ENCODE measurements at regions not wholly inside any gene's neighbourhood (a gene's known extent, or its start where the extent isn't known, plus 50 kb on each side); places are given as distances from the start of the nearest gene placed in this dataset.

DNA sequence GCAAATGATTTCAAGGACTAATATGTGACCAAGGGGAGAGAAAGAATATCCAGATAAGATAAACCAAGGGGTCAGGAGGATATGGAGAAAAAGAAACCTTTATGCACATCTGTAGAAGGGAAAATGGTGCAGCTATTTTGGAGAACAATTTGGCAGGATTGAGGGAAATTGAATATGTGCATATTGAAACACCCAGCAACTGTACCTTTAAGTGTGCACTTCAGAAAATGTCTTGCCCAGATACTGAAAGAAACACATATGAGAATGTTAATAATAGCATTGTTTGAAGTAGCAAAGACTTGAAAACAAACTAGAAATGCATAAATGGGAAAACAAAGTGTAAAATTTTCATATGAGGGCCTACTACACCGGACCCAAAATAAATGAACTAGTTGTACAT, 599.6 kb downstream of the PSAT1 start:
- TF ChIP-seq POLR2A (IDR thresholded peaks at IDR 0.05) = no peak
- TF ChIP-seq EP300 (IDR thresholded peaks at IDR 0.05) = no peak
- TF ChIP-seq CTCF (IDR thresholded peaks at IDR 0.05) = no peak
- Histone ChIP-seq H3K9me3 (no peaks in the 10 kb centered on the region), H3K36me3 (no peaks in the 10 kb centered on the region), H3K4me3 (no peak overlapping the region), H3K27ac (no peak overlapping the region), H3K4me1 (ENCODE audit: insufficient read depth) (no peaks in the 10 kb centered on the region), H3K27me3 (no peaks in the 10 kb centered on the region)
- WGBS, 3 donors = 90 to 96% (median 96%) methylated on average over 1 of the region's 1 CpG
- no peak for DNase-seq
- intact Hi-C loops (cut with DNase I) = no loop called here

- TF ChIP-seq POLR2A (IDR thresholded peaks at IDR 0.05) = no peak
- TF ChIP-seq CTCF (IDR thresholded peaks at IDR 0.05) = no peak
- TF ChIP-seq EP300 (IDR thresholded peaks at IDR 0.05) = no peak
- Histone ChIP-seq H3K36me3 (no peaks in the 10 kb centered on the region), H3K27me3 (no peaks in the 10 kb centered on the region), H3K4me1 (ENCODE audit: insufficient read depth) (no peaks in the 10 kb centered on the region), H3K27ac (no peak overlapping the region), H3K9me3 (no peaks in the 10 kb centered on the region), H3K4me3 (no peak overlapping the region)
- WGBS, 3 donors = 86 to 92% (median 92%) methylated on average over 1 of the region's 1 CpG
- intact Hi-C loops (cut with DNase I) = no loop called here
- no peak for DNase-seq
Measured at GRCh38 chr9:78898234-78898633, 601.3 kb downstream of the PSAT1 start.

DNA sequence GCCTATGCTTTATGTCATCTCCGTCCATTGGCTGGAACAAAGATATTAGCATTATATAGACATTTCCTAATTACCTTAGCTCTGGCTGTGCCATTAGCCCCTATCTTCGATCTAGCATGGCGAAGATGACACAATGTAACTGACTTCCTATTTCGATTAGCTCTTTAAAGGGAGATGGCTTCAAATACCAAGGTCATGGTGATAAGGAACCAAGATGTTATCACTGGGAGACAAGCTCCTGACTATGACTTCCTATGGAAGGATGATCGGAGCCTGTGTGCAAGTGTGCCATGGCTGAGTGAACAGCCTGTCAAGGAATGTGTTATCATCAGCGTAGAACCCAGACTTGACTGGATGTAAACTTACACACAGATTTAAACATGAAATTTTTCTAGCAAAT, 602.1 kb downstream of the PSAT1 start:
- intact Hi-C loops (cut with DNase I) = no loop called here
- no peak overlapping the region for H3K4me3 ChIP-seq
- WGBS, 3 donors = 90 to 93% (median 93%) methylated on average over 6 of the region's 6 CpGs
- TF ChIP-seq EP300 (IDR thresholded peaks at IDR 0.05) = no peak
- TF ChIP-seq POLR2A (IDR thresholded peaks at IDR 0.05) = no peak
- no peak for TF ChIP-seq CTCF (IDR thresholded peaks at IDR 0.05)
- H3K4me1 ChIP-seq (ENCODE audit: insufficient read depth) = no peaks in the 10 kb centered on the region
- H3K36me3 ChIP-seq = no peaks in the 10 kb centered on the region
- no peak overlapping the region for H3K27ac ChIP-seq
- no peak for DNase-seq
- H3K9me3 ChIP-seq = no peaks in the 10 kb centered on the region
- no peaks in the 10 kb centered on the region for H3K27me3 ChIP-seq

DNA sequence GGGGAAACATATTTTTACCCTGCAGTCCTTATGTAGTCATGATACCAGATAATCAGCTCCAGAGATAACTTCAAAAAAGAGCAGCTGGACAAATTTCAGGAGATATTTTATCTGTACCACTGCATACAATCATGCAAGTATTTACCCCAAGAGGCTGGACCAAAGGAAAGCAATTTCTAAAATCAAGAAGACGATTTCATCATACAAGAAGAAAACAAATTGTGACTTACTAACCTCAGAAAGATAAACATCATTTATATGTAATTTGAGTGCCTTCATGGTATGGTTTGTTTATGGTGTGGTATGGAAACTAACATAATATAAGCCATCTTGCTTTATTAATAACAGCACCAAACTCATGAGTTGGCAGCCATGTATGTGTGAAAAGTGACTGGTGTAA, 603.6 kb downstream of the PSAT1 start:
- no peak for DNase-seq
- H3K27ac ChIP-seq = no peak overlapping the region
- H3K27me3 ChIP-seq = no peaks in the 10 kb centered on the region
- no peaks in the 10 kb centered on the region for H3K36me3 ChIP-seq
- no peaks in the 10 kb centered on the region for H3K9me3 ChIP-seq
- H3K4me1 ChIP-seq (ENCODE audit: insufficient read depth) = no peaks in the 10 kb centered on the region
- 77 to 92% (median 83%) methylated on average over 1 of the region's 1 CpG for WGBS, 3 donors
- intact Hi-C loops (cut with DNase I) = no loop called here
- H3K4me3 ChIP-seq = no peak overlapping the region
- TF ChIP-seq POLR2A (IDR thresholded peaks at IDR 0.05) = no peak

DNA sequence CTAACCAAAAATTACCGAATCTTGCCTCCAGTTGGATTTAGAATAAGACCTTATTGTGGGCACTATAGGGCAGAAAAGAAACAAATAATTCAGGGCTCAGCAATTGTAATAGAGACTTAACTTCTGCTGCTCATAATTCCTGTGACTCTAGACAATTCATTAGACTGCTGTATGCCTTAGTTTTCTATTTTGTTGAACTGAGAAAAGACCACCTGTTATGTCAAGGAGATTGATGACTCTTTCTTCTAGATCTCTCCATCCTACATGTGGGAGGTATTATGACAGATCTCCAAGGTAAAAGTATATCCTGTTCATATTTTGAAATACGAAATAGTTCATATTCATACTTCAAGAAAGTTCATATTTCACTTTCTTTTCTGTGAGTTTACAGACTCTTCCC, 605.1 kb downstream of the PSAT1 start:
- intact Hi-C loops (cut with DNase I) = no loop called here
- no peak for DNase-seq
- no peaks in the 10 kb centered on the region for H3K27me3 ChIP-seq
- H3K9me3 ChIP-seq = no peaks in the 10 kb centered on the region
- H3K4me3 ChIP-seq = no peak overlapping the region
- H3K4me1 ChIP-seq (ENCODE audit: insufficient read depth) = no peaks in the 10 kb centered on the region
- no peak for TF ChIP-seq POLR2A (IDR thresholded peaks at IDR 0.05)
- TF ChIP-seq CTCF (IDR thresholded peaks at IDR 0.05) = no peak
- TF ChIP-seq EP300 (IDR thresholded peaks at IDR 0.05) = no peak
- H3K27ac ChIP-seq = no peak overlapping the region
- WGBS, 3 donors = 71 to 80% (median 77%) methylated on average over 2 of the region's 2 CpGs
- no peaks in the 10 kb centered on the region for H3K36me3 ChIP-seq

All from ovary (tissue), 7 donors.